ENCODE measurements at regions not wholly inside any gene's neighbourhood (a gene's known extent, or its start where the extent isn't known, plus 50 kb on each side); places are given as distances from the start of the nearest gene placed in this dataset.

- H3K27ac Mint-ChIP-seq = no peak overlapping the region
- H3K27me3 Mint-ChIP-seq = peaks cover 3% of the 10 kb centered on the region
- no peaks in the 10 kb centered on the region for H3K9me3 Mint-ChIP-seq
- H3K4me1 Mint-ChIP-seq (ENCODE audit: low read depth) = no peaks in the 10 kb centered on the region
- H3K36me3 Mint-ChIP-seq (ENCODE audit: low read depth) = no peaks in the 10 kb centered on the region
- no peak overlapping the region for H3K4me3 Mint-ChIP-seq
Measured at GRCh38 chr20:58162986-58163385, 65.5 kb downstream of the ANKRD60 start.

- no peaks in the 10 kb centered on the region for H3K9me3 Mint-ChIP-seq
- H3K27me3 Mint-ChIP-seq = peaks cover 3% of the 10 kb centered on the region
- H3K36me3 Mint-ChIP-seq (ENCODE audit: low read depth) = no peaks in the 10 kb centered on the region
- H3K27ac Mint-ChIP-seq = no peak overlapping the region
- no peak overlapping the region for H3K4me3 Mint-ChIP-seq
- no peaks in the 10 kb centered on the region for H3K4me1 Mint-ChIP-seq (ENCODE audit: low read depth)
Measured at GRCh38 chr20:58161192-58161591, 67.3 kb downstream of the ANKRD60 start.

- no peak overlapping the region for H3K4me3 Mint-ChIP-seq
- H3K9me3 Mint-ChIP-seq = no peaks in the 10 kb centered on the region
- no peak overlapping the region for H3K27ac Mint-ChIP-seq
- H3K4me1 Mint-ChIP-seq (ENCODE audit: low read depth) = no peaks in the 10 kb centered on the region
- peaks cover 3% of the 10 kb centered on the region for H3K27me3 Mint-ChIP-seq
- no peaks in the 10 kb centered on the region for H3K36me3 Mint-ChIP-seq (ENCODE audit: low read depth)
Measured at GRCh38 chr20:58160451-58161061, 67.9 kb downstream of the ANKRD60 start.

- no peaks in the 10 kb centered on the region for H3K9me3 Mint-ChIP-seq
- H3K27me3 Mint-ChIP-seq = peaks cover 29% of the 10 kb centered on the region
- H3K4me1 Mint-ChIP-seq (ENCODE audit: low read depth) = no peaks in the 10 kb centered on the region
- no peak overlapping the region for H3K4me3 Mint-ChIP-seq
- H3K36me3 Mint-ChIP-seq (ENCODE audit: low read depth) = no peaks in the 10 kb centered on the region
- no peak overlapping the region for H3K27ac Mint-ChIP-seq
Measured at GRCh38 chr20:58155148-58155925, 73.1 kb downstream of the ANKRD60 start.

GRCh38 chr20:58154113-58154512 lies 74.3 kb downstream of the ANKRD60 start:
- no peaks in the 10 kb centered on the region for H3K4me1 Mint-ChIP-seq (ENCODE audit: low read depth)
- no peaks in the 10 kb centered on the region for H3K36me3 Mint-ChIP-seq (ENCODE audit: low read depth)
- H3K27ac Mint-ChIP-seq = no peak overlapping the region
- H3K9me3 Mint-ChIP-seq = no peaks in the 10 kb centered on the region
- H3K27me3 Mint-ChIP-seq = peaks cover 35% of the 10 kb centered on the region
- no peak overlapping the region for H3K4me3 Mint-ChIP-seq

GRCh38 chr20:58153121-58153520 lies 75.3 kb downstream of the ANKRD60 start:
- Mint-ChIP-seq H3K9me3 (no peaks in the 10 kb centered on the region), H3K27me3 (peaks cover 44% of the 10 kb centered on the region), H3K4me1 (ENCODE audit: low read depth) (no peaks in the 10 kb centered on the region), H3K4me3 (no peak overlapping the region), H3K36me3 (ENCODE audit: low read depth) (no peaks in the 10 kb centered on the region), H3K27ac (no peak overlapping the region)

GRCh38 chr20:58150772-58151171 lies 77.7 kb downstream of the ANKRD60 start:
- H3K27ac Mint-ChIP-seq = no peak overlapping the region

GRCh38 chr20:58149437-58150091 lies 78.9 kb downstream of the ANKRD60 start:
- peaks cover 56% of the 10 kb centered on the region for H3K27me3 Mint-ChIP-seq
- no peaks in the 10 kb centered on the region for H3K9me3 Mint-ChIP-seq
- H3K36me3 Mint-ChIP-seq (ENCODE audit: low read depth) = no peaks in the 10 kb centered on the region
- no peak overlapping the region for H3K27ac Mint-ChIP-seq
- H3K4me1 Mint-ChIP-seq (ENCODE audit: low read depth) = no peaks in the 10 kb centered on the region
- no peak overlapping the region for H3K4me3 Mint-ChIP-seq

More at GRCh38 chr20:58150772-58151171, 77.7 kb downstream of the ANKRD60 start:
- H3K9me3 Mint-ChIP-seq = no peaks in the 10 kb centered on the region
- no peaks in the 10 kb centered on the region for H3K4me1 Mint-ChIP-seq (ENCODE audit: low read depth)
- no peak overlapping the region for H3K4me3 Mint-ChIP-seq
- H3K27me3 Mint-ChIP-seq = peaks cover 56% of the 10 kb centered on the region
- no peaks in the 10 kb centered on the region for H3K36me3 Mint-ChIP-seq (ENCODE audit: low read depth)

GRCh38 chr20:58148891-58149290 lies 79.6 kb downstream of the ANKRD60 start:
- H3K27ac Mint-ChIP-seq = no peak overlapping the region
- peaks cover 55% of the 10 kb centered on the region for H3K27me3 Mint-ChIP-seq
- no peaks in the 10 kb centered on the region for H3K36me3 Mint-ChIP-seq (ENCODE audit: low read depth)
- no peaks in the 10 kb centered on the region for H3K9me3 Mint-ChIP-seq
- H3K4me3 Mint-ChIP-seq = no peak overlapping the region
- no peaks in the 10 kb centered on the region for H3K4me1 Mint-ChIP-seq (ENCODE audit: low read depth)

- Mint-ChIP-seq H3K27ac (no peak overlapping the region), H3K27me3 (peaks cover 46% of the 10 kb centered on the region), H3K4me3 (no peak overlapping the region), H3K36me3 (ENCODE audit: low read depth) (no peaks in the 10 kb centered on the region), H3K4me1 (ENCODE audit: low read depth) (no peaks in the 10 kb centered on the region), H3K9me3 (no peaks in the 10 kb centered on the region)
Measured at GRCh38 chr20:58147628-58148370, 80.7 kb downstream of the ANKRD60 start.

GRCh38 chr20:58146746-58147140 lies 81.7 kb downstream of the ANKRD60 start:
- H3K36me3 Mint-ChIP-seq (ENCODE audit: low read depth) = no peaks in the 10 kb centered on the region
- H3K9me3 Mint-ChIP-seq = no peaks in the 10 kb centered on the region
- peaks cover 38% of the 10 kb centered on the region for H3K27me3 Mint-ChIP-seq
- no peak overlapping the region for H3K27ac Mint-ChIP-seq
- no peak overlapping the region for H3K4me3 Mint-ChIP-seq
- H3K4me1 Mint-ChIP-seq (ENCODE audit: low read depth) = no peaks in the 10 kb centered on the region

- no peak overlapping the region for H3K4me3 Mint-ChIP-seq
- no peaks in the 10 kb centered on the region for H3K4me1 Mint-ChIP-seq (ENCODE audit: low read depth)
- no peaks in the 10 kb centered on the region for H3K9me3 Mint-ChIP-seq
- H3K36me3 Mint-ChIP-seq (ENCODE audit: low read depth) = no peaks in the 10 kb centered on the region
- no peak overlapping the region for H3K27ac Mint-ChIP-seq
- H3K27me3 Mint-ChIP-seq = peaks cover 35% of the 10 kb centered on the region
Measured at GRCh38 chr20:58146081-58146745, 82.2 kb downstream of the ANKRD60 start.

GRCh38 chr20:58145506-58146080 lies 82.9 kb downstream of the ANKRD60 start:
- Mint-ChIP-seq H3K27ac (no peak overlapping the region), H3K27me3 (peaks cover 32% of the 10 kb centered on the region), H3K4me3 (no peak overlapping the region), H3K9me3 (no peaks in the 10 kb centered on the region), H3K4me1 (ENCODE audit: low read depth) (no peaks in the 10 kb centered on the region), H3K36me3 (ENCODE audit: low read depth) (no peaks in the 10 kb centered on the region)

GRCh38 chr20:58144096-58144495 lies 84.4 kb downstream of the ANKRD60 start:
- Mint-ChIP-seq H3K27ac (no peak overlapping the region), H3K36me3 (ENCODE audit: low read depth) (no peaks in the 10 kb centered on the region), H3K4me3 (no peak overlapping the region), H3K4me1 (ENCODE audit: low read depth) (no peaks in the 10 kb centered on the region), H3K9me3 (no peaks in the 10 kb centered on the region), H3K27me3 (peaks cover 31% of the 10 kb centered on the region)
